Panc1 (cell line): ENCODE measurements at regions not wholly inside any gene's neighbourhood (a gene's known extent, or its start where the extent isn't known, plus 50 kb on each side); places are given as distances from the start of the nearest gene placed in this dataset.

Source experiments
- ATAC-seq: fragments of 200-7000 bp; cut with Tn5 transposase; 2 replicates; pipeline ENCODE4 v1.9.1; 2020; ENCODE audit warnings: mild to moderate bottlenecking, moderate library complexity
- BruUV-seq: library from RNA; stranded (reverse); fragments of 400-500 nt; replicated peaks from 2 replicates; lab custom pipeline; 2021; lab: Mats Ljungman, UMichigan
- CTCF ChIA-PET: fragments of 300-600 bp; sonication (Branson Sonifier 250); formaldehyde crosslinking; loops from one replicate; lab custom pipeline; 2022; ENCODE audit warnings: antibody characterized with exemption; lab: Charles Lee
- POLR2A ChIA-PET: fragments of 300-600 bp; sonication (Branson Sonifier 250); formaldehyde crosslinking; loops from one replicate; lab custom pipeline; 2022; ENCODE audit warnings: antibody characterized with exemption; lab: Charles Lee
- DNase-seq: peaks from one replicate; pipeline ENCODE4 v3.0.0-alpha.2; 2010; ENCODE audit warnings: low read depth, low spot score
- H3K27ac ChIP-seq: 2 replicates; pipeline ENCODE4 v1.5.1; 2011; ENCODE audit warnings: mild to moderate bottlenecking, low read length, inconsistent platforms
- H3K27me3 ChIP-seq: fragments of 200-500 bp; sonication (Bioruptor generic); 2 replicates; pipeline ENCODE4 v1.6.0; 2014; ENCODE audit warnings: low read length, inconsistent platforms; ENCODE audit not compliant: control insufficient read depth, insufficient read depth
- H3K36me3 ChIP-seq: fragments of 200-500 bp; sonication (Bioruptor generic); 2 replicates; pipeline ENCODE4 v1.5.1; 2014; ENCODE audit warnings: inconsistent platforms, mild to moderate bottlenecking, low read length, moderate library complexity; ENCODE audit not compliant: control insufficient read depth, insufficient read depth
- H3K4me1 ChIP-seq: 2 replicates; pipeline ENCODE4 v1.5.1; 2011; ENCODE audit warnings: inconsistent platforms, mild to moderate bottlenecking, low read length, moderate library complexity; ENCODE audit not compliant: control insufficient read depth, insufficient read depth
- H3K4me3 ChIP-seq, 2 experiments: 2 replicates each; pipeline ENCODE4 v1.5.1; 2011 to 2012; ENCODE audit warnings: low read depth in 2 of 2, low read length in 2 of 2, mild to moderate bottlenecking in 2 of 2, inconsistent platforms in 1 of 2, moderate library complexity in 1 of 2
- H3K9me3 ChIP-seq: fragments of 200-500 bp; sonication (Bioruptor generic); 2 replicates; pipeline ENCODE4 v1.5.1; 2014; ENCODE audit warnings: low read depth, mild to moderate bottlenecking, inconsistent platforms, low read length, moderate library complexity; ENCODE audit not compliant: control insufficient read depth, insufficient read depth
- POLR2AphosphoS5 ChIP-seq: IDR thresholded peaks from 2 replicates; pipeline ENCODE4 v1.6.1; 2012; ENCODE audit warnings: mild to moderate bottlenecking, low read depth, low read length, moderate library complexity
- SIN3A ChIP-seq: IDR thresholded peaks from 2 replicates; pipeline ENCODE4 v1.6.1; 2012; ENCODE audit warnings: low read depth, mild to moderate bottlenecking, low read length, moderate library complexity, borderline replicate concordance; ENCODE audit not compliant: insufficient read depth
- TCF7L2 ChIP-seq: IDR thresholded peaks from 2 replicates; pipeline ENCODE4 v1.6.1; 2011; ENCODE audit warnings: mild to moderate bottlenecking, low read depth, low read length, inconsistent platforms
- in situ Hi-C: cut with HindIII; loops from 2 replicates; pipeline ENCODE4 v1.10.0; 2016; ENCODE audit warnings: low sequenced_read_pairs, low pct_unique_long_range_greater_than_20kb
- intact Hi-C: fragments of 100-400 bp; cut with micrococcal nuclease; formaldehyde crosslinking; loops from one replicate; pipeline ENCODE4 v1.10.0; 2022; ENCODE audit not compliant: unreplicated experiment
- TF ChIP-seq, protein P1 (sequence below), 2 experiments: IDR thresholded peaks; 2 replicates each; pipeline ENCODE4 v1.6.1; 2011 to 2012; ENCODE audit warnings: low read depth in 2 of 2, control low read depth in 1 of 2, low read length in 1 of 2, mild to moderate bottlenecking in 1 of 2, moderate library complexity in 1 of 2; ENCODE audit not compliant: insufficient read depth in 1 of 2
- TF ChIP-seq, protein P2 (sequence below): fragments of 450-650 bp; IDR thresholded peaks from 2 replicates; pipeline ENCODE4 v1.5.1; 2017; ENCODE audit warnings: mild to moderate bottlenecking

GRCh38 chr12:28993720-28994119, 155.4 kb upstream of the FAR2 start:
- in situ Hi-C loops, result no loop called here
- Histone ChIP-seq H3K9me3 (no peaks in the 10 kb centered on the region), H3K4me3 (no peak overlapping the region), H3K36me3 (no peaks in the 10 kb centered on the region), H3K27ac (no peak overlapping the region), H3K27me3 (no peaks in the 10 kb centered on the region), H3K4me1 (no peaks in the 10 kb centered on the region)
- ChIA-PET CTCF (no interaction called here), POLR2A (no interaction called here)
- ATAC-seq (no peak), DNase-seq (no peak)
- TF ChIP-seq POLR2AphosphoS5 (no peak), TCF7L2 (no peak), SIN3A (no peak)
- TF ChIP-seq, protein P1, sequence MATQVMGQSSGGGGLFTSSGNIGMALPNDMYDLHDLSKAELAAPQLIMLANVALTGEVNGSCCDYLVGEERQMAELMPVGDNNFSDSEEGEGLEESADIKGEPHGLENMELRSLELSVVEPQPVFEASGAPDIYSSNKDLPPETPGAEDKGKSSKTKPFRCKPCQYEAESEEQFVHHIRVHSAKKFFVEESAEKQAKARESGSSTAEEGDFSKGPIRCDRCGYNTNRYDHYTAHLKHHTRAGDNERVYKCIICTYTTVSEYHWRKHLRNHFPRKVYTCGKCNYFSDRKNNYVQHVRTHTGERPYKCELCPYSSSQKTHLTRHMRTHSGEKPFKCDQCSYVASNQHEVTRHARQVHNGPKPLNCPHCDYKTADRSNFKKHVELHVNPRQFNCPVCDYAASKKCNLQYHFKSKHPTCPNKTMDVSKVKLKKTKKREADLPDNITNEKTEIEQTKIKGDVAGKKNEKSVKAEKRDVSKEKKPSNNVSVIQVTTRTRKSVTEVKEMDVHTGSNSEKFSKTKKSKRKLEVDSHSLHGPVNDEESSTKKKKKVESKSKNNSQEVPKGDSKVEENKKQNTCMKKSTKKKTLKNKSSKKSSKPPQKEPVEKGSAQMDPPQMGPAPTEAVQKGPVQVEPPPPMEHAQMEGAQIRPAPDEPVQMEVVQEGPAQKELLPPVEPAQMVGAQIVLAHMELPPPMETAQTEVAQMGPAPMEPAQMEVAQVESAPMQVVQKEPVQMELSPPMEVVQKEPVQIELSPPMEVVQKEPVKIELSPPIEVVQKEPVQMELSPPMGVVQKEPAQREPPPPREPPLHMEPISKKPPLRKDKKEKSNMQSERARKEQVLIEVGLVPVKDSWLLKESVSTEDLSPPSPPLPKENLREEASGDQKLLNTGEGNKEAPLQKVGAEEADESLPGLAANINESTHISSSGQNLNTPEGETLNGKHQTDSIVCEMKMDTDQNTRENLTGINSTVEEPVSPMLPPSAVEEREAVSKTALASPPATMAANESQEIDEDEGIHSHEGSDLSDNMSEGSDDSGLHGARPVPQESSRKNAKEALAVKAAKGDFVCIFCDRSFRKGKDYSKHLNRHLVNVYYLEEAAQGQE (IDR thresholded peaks at IDR 0.05; ENCODE audit: insufficient read depth in 1 of 2, low read depth in 2 of 2, low read length in 1 of 2), result no peak
- TF ChIP-seq, protein P2, sequence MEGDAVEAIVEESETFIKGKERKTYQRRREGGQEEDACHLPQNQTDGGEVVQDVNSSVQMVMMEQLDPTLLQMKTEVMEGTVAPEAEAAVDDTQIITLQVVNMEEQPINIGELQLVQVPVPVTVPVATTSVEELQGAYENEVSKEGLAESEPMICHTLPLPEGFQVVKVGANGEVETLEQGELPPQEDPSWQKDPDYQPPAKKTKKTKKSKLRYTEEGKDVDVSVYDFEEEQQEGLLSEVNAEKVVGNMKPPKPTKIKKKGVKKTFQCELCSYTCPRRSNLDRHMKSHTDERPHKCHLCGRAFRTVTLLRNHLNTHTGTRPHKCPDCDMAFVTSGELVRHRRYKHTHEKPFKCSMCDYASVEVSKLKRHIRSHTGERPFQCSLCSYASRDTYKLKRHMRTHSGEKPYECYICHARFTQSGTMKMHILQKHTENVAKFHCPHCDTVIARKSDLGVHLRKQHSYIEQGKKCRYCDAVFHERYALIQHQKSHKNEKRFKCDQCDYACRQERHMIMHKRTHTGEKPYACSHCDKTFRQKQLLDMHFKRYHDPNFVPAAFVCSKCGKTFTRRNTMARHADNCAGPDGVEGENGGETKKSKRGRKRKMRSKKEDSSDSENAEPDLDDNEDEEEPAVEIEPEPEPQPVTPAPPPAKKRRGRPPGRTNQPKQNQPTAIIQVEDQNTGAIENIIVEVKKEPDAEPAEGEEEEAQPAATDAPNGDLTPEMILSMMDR, result no peak
- BruUV-seq, result no TSS peak
- intact Hi-C loops, result no loop called here

DNA sequence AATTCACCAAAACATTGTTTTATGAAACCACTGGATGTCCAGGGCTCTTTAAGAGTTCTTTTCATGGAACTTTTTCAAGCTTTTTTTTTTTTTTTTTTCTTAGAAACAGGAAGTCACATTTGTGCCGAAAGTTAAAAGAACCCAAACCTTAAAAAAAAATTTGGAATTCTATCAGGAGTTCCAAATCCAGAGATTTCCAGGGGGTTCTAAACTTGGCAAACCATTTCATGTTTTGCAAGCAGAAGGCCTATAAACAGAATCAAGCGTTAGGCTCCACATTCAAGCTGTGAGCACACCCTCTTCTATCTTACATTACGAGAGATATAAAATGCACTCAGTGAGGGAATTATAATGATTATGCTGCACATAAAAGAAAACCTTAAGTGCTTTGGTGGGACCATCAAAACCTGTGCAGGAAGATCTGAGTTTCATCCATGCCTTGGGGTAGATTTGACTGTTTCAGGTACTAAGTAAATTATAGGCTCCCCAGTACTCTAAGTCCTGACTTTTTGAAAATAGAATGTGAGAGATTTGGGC, 154.8 kb upstream of the FAR2 start:
- no TSS peak for BruUV-seq
- H3K27me3 ChIP-seq, result no peaks in the 10 kb centered on the region
- DNase-seq (no peak), ATAC-seq (no peak)
- H3K4me3 ChIP-seq, result no peak overlapping the region
- ChIA-PET POLR2A (no interaction called here), CTCF (no interaction called here)
- H3K4me1 ChIP-seq, result no peaks in the 10 kb centered on the region
- in situ Hi-C loops (no loop called here), intact Hi-C loops (no loop called here)
- no peaks in the 10 kb centered on the region for H3K36me3 ChIP-seq
- no peaks in the 10 kb centered on the region for H3K9me3 ChIP-seq
- H3K27ac ChIP-seq, result no peak overlapping the region
- TF ChIP-seq TCF7L2 (no peak), SIN3A (no peak), POLR2AphosphoS5 (no peak)
- TF ChIP-seq, protein P2, result no peak
- TF ChIP-seq, protein P1 (IDR thresholded peaks at IDR 0.05; ENCODE audit: insufficient read depth in 1 of 2, low read depth in 2 of 2, low read length in 1 of 2), result no peak
